ENCODE measurements at regions not wholly inside any gene's neighbourhood (a gene's known extent, or its start where the extent isn't known, plus 50 kb on each side); places are given as distances from the start of the nearest gene placed in this dataset.
"Not testable (repeated sequence)": the region's sequence is repeated elsewhere in the genome, so short reads cannot be mapped to it uniquely, and the experiment has no call there.

- Histone ChIP-seq H3K4me3 (ENCODE audit: low read depth in 2 of 2, low read length in 2 of 2) (no peak overlapping the region), H3K4me1 (ENCODE audit: control insufficient read depth, insufficient read depth, low read length) (no peaks in the 10 kb centered on the region), H3K27me3 (ENCODE audit: control insufficient read depth, insufficient read depth, low read length) (no peaks in the 10 kb centered on the region), H3K27ac (ENCODE audit: low read length) (no peak overlapping the region), H3K9me3 (ENCODE audit: control insufficient read depth, insufficient read depth, low read depth, low read length) (peaks cover 14% of the 10 kb centered on the region), H3K36me3 (ENCODE audit: control insufficient read depth, insufficient read depth, low read length) (no peaks in the 10 kb centered on the region)
- CTCF ChIA-PET = no interaction called here
- intact Hi-C loops (cut with micrococcal nuclease; ENCODE audit: unreplicated experiment) = no loop called here
- ATAC-seq = peak; percentile 16; the same call in 1 of the 2 replicates
- no peak for DNase-seq (ENCODE audit: low read depth, low spot score)
- POLR2A ChIA-PET = no interaction called here
- BruUV-seq (replicated peaks) = no TSS peak
- in situ Hi-C loops (cut with HindIII; ENCODE audit: low pct_unique_long_range_greater_than_20kb, low sequenced_read_pairs) = no loop called here
- no peak for TF ChIP-seq TCF7L2 (IDR thresholded peaks at IDR 0.05; ENCODE audit: low read depth, low read length)
- TF ChIP-seq SIN3A (IDR thresholded peaks at IDR 0.05; ENCODE audit: borderline replicate concordance, insufficient read depth, low read depth, low read length) = no peak
- TF ChIP-seq, protein P1, sequence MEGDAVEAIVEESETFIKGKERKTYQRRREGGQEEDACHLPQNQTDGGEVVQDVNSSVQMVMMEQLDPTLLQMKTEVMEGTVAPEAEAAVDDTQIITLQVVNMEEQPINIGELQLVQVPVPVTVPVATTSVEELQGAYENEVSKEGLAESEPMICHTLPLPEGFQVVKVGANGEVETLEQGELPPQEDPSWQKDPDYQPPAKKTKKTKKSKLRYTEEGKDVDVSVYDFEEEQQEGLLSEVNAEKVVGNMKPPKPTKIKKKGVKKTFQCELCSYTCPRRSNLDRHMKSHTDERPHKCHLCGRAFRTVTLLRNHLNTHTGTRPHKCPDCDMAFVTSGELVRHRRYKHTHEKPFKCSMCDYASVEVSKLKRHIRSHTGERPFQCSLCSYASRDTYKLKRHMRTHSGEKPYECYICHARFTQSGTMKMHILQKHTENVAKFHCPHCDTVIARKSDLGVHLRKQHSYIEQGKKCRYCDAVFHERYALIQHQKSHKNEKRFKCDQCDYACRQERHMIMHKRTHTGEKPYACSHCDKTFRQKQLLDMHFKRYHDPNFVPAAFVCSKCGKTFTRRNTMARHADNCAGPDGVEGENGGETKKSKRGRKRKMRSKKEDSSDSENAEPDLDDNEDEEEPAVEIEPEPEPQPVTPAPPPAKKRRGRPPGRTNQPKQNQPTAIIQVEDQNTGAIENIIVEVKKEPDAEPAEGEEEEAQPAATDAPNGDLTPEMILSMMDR (IDR thresholded peaks at IDR 0.05) = no peak
- TF ChIP-seq, protein P2, sequence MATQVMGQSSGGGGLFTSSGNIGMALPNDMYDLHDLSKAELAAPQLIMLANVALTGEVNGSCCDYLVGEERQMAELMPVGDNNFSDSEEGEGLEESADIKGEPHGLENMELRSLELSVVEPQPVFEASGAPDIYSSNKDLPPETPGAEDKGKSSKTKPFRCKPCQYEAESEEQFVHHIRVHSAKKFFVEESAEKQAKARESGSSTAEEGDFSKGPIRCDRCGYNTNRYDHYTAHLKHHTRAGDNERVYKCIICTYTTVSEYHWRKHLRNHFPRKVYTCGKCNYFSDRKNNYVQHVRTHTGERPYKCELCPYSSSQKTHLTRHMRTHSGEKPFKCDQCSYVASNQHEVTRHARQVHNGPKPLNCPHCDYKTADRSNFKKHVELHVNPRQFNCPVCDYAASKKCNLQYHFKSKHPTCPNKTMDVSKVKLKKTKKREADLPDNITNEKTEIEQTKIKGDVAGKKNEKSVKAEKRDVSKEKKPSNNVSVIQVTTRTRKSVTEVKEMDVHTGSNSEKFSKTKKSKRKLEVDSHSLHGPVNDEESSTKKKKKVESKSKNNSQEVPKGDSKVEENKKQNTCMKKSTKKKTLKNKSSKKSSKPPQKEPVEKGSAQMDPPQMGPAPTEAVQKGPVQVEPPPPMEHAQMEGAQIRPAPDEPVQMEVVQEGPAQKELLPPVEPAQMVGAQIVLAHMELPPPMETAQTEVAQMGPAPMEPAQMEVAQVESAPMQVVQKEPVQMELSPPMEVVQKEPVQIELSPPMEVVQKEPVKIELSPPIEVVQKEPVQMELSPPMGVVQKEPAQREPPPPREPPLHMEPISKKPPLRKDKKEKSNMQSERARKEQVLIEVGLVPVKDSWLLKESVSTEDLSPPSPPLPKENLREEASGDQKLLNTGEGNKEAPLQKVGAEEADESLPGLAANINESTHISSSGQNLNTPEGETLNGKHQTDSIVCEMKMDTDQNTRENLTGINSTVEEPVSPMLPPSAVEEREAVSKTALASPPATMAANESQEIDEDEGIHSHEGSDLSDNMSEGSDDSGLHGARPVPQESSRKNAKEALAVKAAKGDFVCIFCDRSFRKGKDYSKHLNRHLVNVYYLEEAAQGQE (IDR thresholded peaks at IDR 0.05; ENCODE audit: insufficient read depth in 1 of 2, low read depth in 2 of 2, low read length in 1 of 2) = no peak
- no peak for TF ChIP-seq POLR2AphosphoS5 (IDR thresholded peaks at IDR 0.05; ENCODE audit: low read depth, low read length)
Measured at GRCh38 chr7:157476654-157477549, 140.1 kb downstream of the DNAJB6 start.

DNA sequence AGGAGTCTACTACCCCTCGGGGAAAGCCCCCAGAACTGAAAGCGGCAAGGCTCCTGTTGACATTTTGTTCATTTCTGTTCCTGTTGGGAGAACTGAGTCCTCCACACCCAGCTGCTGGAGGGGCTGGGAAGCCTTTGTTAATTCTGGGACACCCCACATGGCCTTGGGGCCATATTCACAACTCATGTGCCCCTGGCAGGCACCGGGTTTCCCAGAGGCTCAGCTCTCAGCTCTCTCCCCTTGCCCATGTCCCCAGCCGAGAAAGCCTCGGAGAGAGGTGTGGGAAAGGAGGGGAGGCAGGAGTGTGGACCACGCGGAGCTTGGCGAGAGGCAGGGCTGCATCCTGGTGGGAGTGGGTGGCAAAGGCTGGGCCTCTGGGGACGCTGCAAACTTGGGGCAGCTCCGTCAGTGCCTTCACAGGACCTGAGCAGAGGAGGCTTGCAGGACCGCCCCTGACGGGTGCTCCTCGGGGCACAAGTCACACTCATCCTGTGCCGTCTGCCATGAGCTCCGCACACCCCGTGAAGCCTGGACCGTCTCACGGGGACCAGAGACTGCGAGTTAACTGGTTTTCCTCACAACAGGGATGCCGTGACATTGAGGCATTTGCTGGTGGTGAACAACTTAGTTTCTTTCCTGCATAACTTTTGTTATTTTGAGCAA is 140.9 kb downstream of the DNAJB6 start:
- TF ChIP-seq, protein P1 (IDR thresholded peaks at IDR 0.05) = no peak
- TF ChIP-seq SIN3A (IDR thresholded peaks at IDR 0.05; ENCODE audit: borderline replicate concordance, insufficient read depth, low read depth, low read length) (no peak), TCF7L2 (IDR thresholded peaks at IDR 0.05; ENCODE audit: low read depth, low read length) (no peak), POLR2AphosphoS5 (IDR thresholded peaks at IDR 0.05; ENCODE audit: low read depth, low read length) (no peak)
- TF ChIP-seq, protein P2 (IDR thresholded peaks at IDR 0.05; ENCODE audit: insufficient read depth in 1 of 2, low read depth in 2 of 2, low read length in 1 of 2) = no peak
- CTCF ChIA-PET = interaction anchor here (0.7 kb wide), 1 partner anchor 30 kb away, joined by 3 read pairs; no protein-coding TSS in a partner anchor
- no peak for DNase-seq (ENCODE audit: low read depth, low spot score)

GRCh38 chr7:157478611-157479010 is 141.8 kb downstream of the DNAJB6 start:
- in situ Hi-C loops (cut with HindIII; ENCODE audit: low pct_unique_long_range_greater_than_20kb, low sequenced_read_pairs); BruUV-seq (replicated peaks): not testable (repeated sequence)

More for the DNA sequence above, 140.9 kb downstream of the DNAJB6 start:
- no peak overlapping the region for H3K27ac ChIP-seq (ENCODE audit: low read length)
- no TSS peak for BruUV-seq (replicated peaks)
- H3K4me3 ChIP-seq (ENCODE audit: low read depth in 2 of 2, low read length in 2 of 2) = peak overlapping the region in 1 of 2 experiments; percentile 6; a peak in 1 of 4 replicates
- no peaks in the 10 kb centered on the region for H3K36me3 ChIP-seq (ENCODE audit: control insufficient read depth, insufficient read depth, low read length)
- peak; percentile 41; the same call in 1 of the 2 replicates for ATAC-seq
- H3K27me3 ChIP-seq (ENCODE audit: control insufficient read depth, insufficient read depth, low read length) = no peaks in the 10 kb centered on the region
- intact Hi-C loops (cut with micrococcal nuclease; ENCODE audit: unreplicated experiment) = no loop called here
- POLR2A ChIA-PET = no interaction called here
- in situ Hi-C loops (cut with HindIII; ENCODE audit: low pct_unique_long_range_greater_than_20kb, low sequenced_read_pairs) = no loop called here
- H3K4me1 ChIP-seq (ENCODE audit: control insufficient read depth, insufficient read depth, low read length) = no peaks in the 10 kb centered on the region
- H3K9me3 ChIP-seq (ENCODE audit: control insufficient read depth, insufficient read depth, low read depth, low read length) = peaks cover 13% of the 10 kb centered on the region

More at GRCh38 chr7:157478611-157479010, 141.8 kb downstream of the DNAJB6 start:
- H3K27ac ChIP-seq (ENCODE audit: low read length); H3K4me3 ChIP-seq (ENCODE audit: low read depth in 2 of 2, low read length in 2 of 2); DNase-seq (ENCODE audit: low read depth, low spot score); POLR2A ChIA-PET; H3K36me3 ChIP-seq (ENCODE audit: control insufficient read depth, insufficient read depth, low read length); CTCF ChIA-PET; H3K27me3 ChIP-seq (ENCODE audit: control insufficient read depth, insufficient read depth, low read length); ATAC-seq; H3K4me1 ChIP-seq (ENCODE audit: control insufficient read depth, insufficient read depth, low read length); intact Hi-C loops (cut with micrococcal nuclease; ENCODE audit: unreplicated experiment); H3K9me3 ChIP-seq (ENCODE audit: control insufficient read depth, insufficient read depth, low read depth, low read length): not testable (repeated sequence)

Data from Panc1 (cell line).